HFF-Myc (cell line): ENCODE measurements at regions not wholly inside any gene's neighbourhood (a gene's known extent, or its start where the extent isn't known, plus 50 kb on each side); places are given as distances from the start of the nearest gene placed in this dataset.

Source experiments
- DNase-seq: peaks from one replicate; pipeline ENCODE4 v3.0.0-alpha.2; 2011; ENCODE audit warnings: low read depth; ENCODE audit errors: extremely low read depth
- H3K4me3 ChIP-seq: replicated peaks from 2 replicates; pipeline ENCODE4 v1.5.1; 2011; ENCODE audit warnings: low read depth, mild to moderate bottlenecking, control low read depth, low read length
- TF ChIP-seq, protein P1 (sequence below): IDR thresholded peaks from 2 replicates; pipeline ENCODE4 v1.5.1; 2012; ENCODE audit warnings: mild to moderate bottlenecking, low read depth, low read length, control low read depth; ENCODE audit errors: missing control alignments

DNA sequence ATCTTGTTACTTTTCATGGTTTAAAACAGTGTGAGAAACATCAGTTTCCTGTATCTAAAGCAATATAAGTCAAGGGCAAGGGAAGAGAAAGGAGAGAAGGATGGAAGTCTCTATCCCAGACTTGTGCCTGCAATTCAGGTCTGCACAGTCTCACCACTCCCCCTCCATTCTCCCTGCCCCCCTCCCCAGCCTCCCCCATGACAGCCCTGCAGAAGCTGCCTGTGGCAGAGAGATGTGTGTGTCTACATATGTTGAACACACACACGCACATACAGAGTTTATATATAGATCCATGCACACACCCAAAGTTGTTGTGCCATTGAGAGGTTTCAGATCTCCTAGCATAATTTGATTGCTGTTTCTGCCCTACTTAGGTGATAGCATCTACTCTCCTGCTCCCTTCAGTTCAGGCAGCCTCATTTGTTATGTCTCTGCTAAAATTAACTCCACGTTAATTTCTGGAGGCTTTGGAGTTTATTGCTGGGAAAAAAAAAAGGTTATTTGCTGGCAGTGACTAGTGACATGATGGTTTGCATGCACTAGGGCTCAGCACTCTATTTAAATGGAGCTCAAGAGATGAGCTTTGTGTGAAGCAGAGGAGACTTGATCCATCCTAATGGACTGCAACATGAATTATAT lies 124.9 kb upstream of the SMYD2 start:
- TF ChIP-seq, protein P1, sequence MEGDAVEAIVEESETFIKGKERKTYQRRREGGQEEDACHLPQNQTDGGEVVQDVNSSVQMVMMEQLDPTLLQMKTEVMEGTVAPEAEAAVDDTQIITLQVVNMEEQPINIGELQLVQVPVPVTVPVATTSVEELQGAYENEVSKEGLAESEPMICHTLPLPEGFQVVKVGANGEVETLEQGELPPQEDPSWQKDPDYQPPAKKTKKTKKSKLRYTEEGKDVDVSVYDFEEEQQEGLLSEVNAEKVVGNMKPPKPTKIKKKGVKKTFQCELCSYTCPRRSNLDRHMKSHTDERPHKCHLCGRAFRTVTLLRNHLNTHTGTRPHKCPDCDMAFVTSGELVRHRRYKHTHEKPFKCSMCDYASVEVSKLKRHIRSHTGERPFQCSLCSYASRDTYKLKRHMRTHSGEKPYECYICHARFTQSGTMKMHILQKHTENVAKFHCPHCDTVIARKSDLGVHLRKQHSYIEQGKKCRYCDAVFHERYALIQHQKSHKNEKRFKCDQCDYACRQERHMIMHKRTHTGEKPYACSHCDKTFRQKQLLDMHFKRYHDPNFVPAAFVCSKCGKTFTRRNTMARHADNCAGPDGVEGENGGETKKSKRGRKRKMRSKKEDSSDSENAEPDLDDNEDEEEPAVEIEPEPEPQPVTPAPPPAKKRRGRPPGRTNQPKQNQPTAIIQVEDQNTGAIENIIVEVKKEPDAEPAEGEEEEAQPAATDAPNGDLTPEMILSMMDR: no peak

DNA sequence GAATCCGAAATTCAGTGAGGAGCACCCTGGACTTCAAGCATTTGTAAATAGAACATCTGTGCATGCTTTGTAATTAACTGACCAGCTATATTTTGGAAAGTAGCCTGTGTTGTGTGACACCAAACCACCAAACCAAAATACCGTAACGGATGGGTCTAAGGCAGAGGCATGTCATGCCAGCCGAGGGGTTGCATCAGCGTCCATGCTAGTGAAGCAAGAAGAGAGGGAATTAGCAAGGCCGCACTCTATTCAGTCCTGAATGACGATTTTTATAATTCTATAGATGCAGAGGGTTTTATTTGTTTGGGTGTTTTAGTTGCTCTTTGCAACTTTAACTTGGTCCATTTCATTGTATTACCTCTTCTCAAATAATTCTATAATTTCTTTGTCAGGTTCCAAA lies 116.8 kb upstream of the SMYD2 start:
- TF ChIP-seq, protein P1: no peak
- no peak overlapping the region for H3K4me3 ChIP-seq
- no peak for DNase-seq

More for the DNA sequence above, 124.9 kb upstream of the SMYD2 start:
- no peak for DNase-seq
- H3K4me3 ChIP-seq: no peak overlapping the region

DNA sequence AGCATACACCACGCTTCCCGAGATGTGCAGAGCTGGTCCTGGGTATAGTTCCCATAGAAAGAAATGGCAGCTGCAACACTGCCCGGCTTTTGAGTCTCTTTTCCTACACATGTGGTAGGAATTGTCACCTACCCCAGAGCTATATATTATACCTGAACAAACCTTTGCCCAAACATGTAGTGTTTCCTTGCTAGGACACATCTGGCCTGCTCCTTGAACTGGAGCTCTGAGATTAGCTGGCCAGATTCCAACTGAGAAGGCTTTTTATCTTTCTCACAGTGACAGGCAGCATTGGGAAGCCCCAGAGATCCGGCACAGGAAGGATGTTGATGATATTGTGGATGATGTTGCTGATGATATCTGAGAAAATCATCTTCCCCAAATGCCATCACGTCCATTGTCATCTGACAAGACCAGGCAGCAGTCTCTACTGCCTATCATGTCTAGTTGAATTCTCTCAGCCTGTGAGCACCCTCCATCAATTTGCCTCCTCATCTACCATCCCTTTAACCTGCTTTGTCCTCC lies 115.0 kb upstream of the SMYD2 start:
- DNase-seq: no peak
- TF ChIP-seq, protein P1: no peak
- H3K4me3 ChIP-seq: no peak overlapping the region

DNA sequence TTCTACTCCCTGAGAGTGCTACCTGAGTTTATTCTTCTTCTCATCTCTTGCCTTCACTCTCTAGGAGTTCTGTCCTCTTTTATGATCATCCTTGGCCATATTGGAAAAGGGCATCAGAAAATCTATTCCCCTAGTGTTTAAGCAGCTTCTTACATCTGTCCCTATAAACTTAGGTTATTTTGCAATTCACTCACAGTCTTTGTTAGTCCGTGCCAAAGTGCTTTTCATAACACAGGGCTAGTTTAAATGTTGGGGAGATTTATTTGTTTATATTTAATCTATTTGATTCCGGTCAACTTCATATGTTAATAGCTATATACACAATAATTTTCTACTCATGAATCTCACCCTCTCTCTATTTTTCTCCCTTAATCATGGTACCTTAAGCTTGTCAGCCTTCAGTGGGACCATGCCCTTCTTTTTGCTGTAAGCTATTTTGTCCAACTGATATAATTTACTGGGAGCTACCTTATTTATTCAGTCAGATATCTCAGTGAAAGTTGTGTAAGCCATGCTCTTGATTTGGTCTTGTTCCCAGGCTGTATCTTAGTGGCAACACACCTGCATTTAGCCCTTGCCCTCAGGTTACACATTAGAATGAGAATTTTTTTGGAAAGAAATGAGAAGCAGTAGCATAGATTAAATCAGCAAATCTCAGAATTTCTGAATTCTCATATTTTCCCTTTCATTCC lies 106.3 kb upstream of the SMYD2 start:
- no peak overlapping the region for H3K4me3 ChIP-seq
- no peak for DNase-seq
- TF ChIP-seq, protein P1: no peak

DNA sequence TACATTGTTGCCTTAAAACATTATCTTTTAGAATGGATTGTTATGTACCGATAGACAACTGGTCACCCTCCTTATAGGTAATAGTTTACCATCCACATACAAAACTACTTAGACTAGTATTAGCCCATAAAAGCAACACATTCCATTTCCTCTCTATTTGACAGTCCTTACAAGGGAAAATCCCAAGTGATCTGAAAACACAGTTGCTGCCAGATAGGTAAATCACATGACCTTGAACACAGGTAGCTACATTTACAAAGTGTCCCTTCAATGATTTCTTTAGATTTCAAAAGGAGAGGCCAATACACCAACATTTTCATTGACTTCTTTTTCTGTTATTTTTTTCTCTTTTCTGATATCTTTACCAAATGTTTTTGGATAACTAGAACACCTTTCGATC lies 102.9 kb upstream of the SMYD2 start:
- no peak for DNase-seq
- no peak overlapping the region for H3K4me3 ChIP-seq
- TF ChIP-seq, protein P1: no peak

DNA sequence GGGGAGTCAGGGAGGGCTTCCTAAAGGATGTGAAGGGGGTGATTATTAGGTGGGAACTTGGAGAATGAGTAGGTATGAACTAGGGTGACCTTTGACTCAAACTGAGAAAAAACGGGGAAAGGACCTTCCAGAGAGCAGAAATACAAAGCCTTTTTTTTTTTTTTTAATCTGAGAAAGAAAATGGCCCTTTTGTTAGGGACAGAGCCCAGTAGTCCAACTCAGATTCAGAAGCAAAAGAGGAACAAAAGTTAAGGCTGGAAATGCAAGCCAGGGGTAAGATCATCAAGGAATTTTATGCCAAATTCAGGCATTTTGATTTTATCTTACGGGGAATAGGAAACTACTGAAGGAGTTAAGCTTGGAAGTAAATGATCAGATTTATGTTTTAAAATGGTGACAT lies 96.0 kb upstream of the SMYD2 start:
- no peak overlapping the region for H3K4me3 ChIP-seq
- TF ChIP-seq, protein P1: no peak
- no peak for DNase-seq
